AML-193 (cell line): ENCODE measurements at regions not wholly inside any gene's neighbourhood (a gene's known extent, or its start where the extent isn't known, plus 50 kb on each side); places are given as distances from the start of the nearest gene placed in this dataset.
A peak's percentile ranks its signal among the peaks of the same experiment; 100 is the strongest.

Source experiments
- DNase-seq, 2 experiments: peaks; one replicate each; lab custom pipeline; 2025; lab: John Stamatoyannopoulos, UW

DNA sequence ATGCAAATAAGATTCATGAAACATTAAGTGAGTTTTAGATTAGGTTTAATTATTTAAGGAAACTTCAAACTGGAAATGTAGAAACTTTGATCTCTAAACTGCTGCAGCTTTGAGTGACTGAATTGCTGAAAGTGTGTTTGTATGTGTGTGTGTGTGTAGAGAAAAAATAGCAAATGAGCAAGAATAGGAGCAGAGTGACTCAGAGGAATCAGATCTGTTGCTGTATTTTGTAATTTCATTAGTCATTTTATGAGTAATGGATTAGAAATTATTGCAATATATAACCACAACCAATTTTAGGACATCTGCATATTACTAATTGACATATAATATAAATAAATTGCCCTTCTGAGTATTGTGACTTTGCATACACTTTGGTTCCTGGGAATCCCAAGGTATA lies 52.8 kb upstream of the SLC9A9 start:
- DNase-seq, result peak; percentile 13

GRCh38 chr3:143902210-143902609 lies 53.9 kb upstream of the SLC9A9 start:
- no peak for DNase-seq

DNA sequence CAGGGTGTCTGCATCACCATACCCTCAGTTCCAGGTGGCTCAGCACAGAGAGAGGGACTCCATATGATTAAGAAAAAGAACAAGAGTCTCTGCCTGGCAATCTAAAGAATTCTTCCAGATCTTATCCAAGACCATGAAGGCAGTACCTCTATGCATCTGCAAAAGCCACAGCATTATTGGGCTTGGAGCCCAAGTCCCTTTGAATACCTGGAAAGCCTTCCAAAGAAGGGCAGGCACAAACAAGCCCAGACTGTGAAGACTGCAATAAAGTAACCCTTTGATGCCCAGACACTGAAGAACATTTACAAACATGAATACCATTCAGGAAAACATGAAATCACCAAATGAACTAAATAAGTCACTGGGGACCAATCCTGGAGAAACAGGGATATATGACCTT lies 60.9 kb upstream of the DIPK2A start:
- DNase-seq, result no peak

DNA sequence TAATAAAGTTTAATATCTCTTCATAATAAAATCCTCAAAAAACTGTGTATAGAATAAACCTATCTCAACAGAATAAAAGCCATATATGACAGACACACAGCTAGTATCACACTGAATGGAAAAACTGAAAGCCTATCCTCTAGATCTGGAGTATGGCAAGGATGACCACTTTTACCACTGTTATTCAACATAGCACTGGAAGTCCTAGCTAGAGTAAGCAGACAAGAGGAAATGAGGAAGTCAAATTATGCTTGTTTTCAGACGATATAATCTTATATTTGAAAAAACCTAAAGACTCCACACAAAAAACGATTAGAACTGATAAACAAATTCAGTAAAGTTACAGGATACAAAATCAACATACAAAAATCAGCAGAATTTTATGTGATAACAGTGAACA lies 57.4 kb upstream of the DIPK2A start:
- DNase-seq, result peak in 1 of 2 experiments; percentile 21

DNA sequence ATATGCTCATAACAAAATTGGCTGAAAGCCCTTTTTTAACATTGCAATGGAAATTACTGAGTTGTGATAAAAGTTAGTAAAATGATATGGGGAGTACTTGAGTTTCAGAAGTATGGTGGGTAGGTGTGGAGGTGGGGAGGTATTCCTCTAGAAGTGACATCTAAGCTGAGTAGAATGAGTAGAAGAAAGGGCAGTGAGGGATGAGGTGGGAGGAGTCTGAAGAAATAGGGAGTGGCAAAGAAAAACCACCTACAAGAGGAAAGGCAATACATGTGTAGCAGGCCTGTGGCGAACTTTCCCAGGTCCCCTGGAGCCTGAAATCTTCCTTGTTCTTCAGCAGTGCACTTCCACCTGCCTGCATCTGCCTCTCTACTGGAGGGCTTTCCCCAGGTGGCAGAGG lies 52.8 kb upstream of the DIPK2A start:
- no peak for DNase-seq

DNA sequence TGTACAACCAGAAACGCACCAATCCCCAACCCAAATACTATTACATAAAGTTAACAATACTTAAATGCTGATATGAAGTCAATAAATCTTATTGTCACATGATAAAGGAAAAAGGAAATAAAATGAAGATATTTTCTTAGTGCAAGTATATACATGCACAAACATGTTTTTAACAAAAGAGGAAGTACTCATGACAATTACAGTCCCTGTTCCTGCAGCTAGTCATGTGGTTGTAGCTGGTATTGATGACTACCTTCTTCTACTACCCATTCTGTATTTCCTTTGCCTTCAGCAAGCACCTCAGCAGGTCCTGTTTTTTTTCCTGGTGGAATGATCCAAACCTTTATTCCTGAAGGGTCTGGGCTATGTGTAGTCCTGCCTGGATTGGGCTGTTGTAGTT lies 50.4 kb upstream of the DIPK2A start:
- DNase-seq, result peak; percentile 30 to 63
